A549 (cell line): ENCODE measurements at regions not wholly inside any gene's neighbourhood (a gene's known extent, or its start where the extent isn't known, plus 50 kb on each side); places are given as distances from the start of the nearest gene placed in this dataset.

Source experiments
- ATAC-seq, 2 experiments: fragments of 200-7000 bp in 1 of 2; fragments of >200 bp in 1 of 2; cut with Nextera tagmentation in 1 of 2; cut with Tn5 transposase in 1 of 2; 3 replicates each; pipeline versions ENCODE4 v1.8.0 to v1.9.1; 2018 to 2020; ENCODE audit warnings: mild to moderate bottlenecking in 1 of 2, moderate library complexity in 1 of 2
- CTCF ChIA-PET: fragments of 300-600 bp; sonication (Branson Sonifier 250); formaldehyde crosslinking; extraction: SDS; loops from one replicate; lab custom pipeline; 2021; ENCODE audit warnings: antibody characterized with exemption, inconsistent platforms; lab: Yijun Ruan, JAX
- POLR2A ChIA-PET: fragments of 350-600 bp; formaldehyde crosslinking; extraction: SDS; loops from one replicate; lab custom pipeline; 2021; ENCODE audit warnings: antibody characterized with exemption, inconsistent platforms; lab: Yijun Ruan, JAX
- DNase-seq, 2 experiments: peaks; one replicate each; pipeline versions ENCODE4 v3.0.0 to v3.0.0-alpha.2; 2011 to 2016; ENCODE audit warnings: low read depth in 1 of 2, low spot score in 1 of 2
- FAIRE-seq: peaks from 2 replicates; lab custom pipeline; 2011; peaks lifted over from hg19 to GRCh38; lab: Jason Lieb, UNC
- H3K27ac ChIP-seq, 2 experiments: fragments of >200 bp; sonication (Bioruptor Twin); formaldehyde crosslinking; 3 replicates each; pipeline ENCODE4 v1.5.1; 2016 to 2017
- H3K4me1 ChIP-seq: fragments of >200 bp; sonication (Bioruptor Twin); formaldehyde crosslinking; 3 replicates; pipeline ENCODE4 v1.6.1; 2016
- H3K4me2 ChIP-seq: fragments of >200 bp; sonication (Bioruptor Twin); formaldehyde crosslinking; 3 replicates; pipeline ENCODE4 v1.6.1; 2016
- H3K4me3 ChIP-seq: fragments of >200 bp; sonication (Bioruptor Twin); formaldehyde crosslinking; 3 replicates; pipeline ENCODE4 v1.5.1; 2016
- H3K9me3 ChIP-seq: fragments of >200 bp; sonication (Bioruptor Twin); formaldehyde crosslinking; 3 replicates; pipeline ENCODE4 v1.6.1; 2016
- ATOH8 ChIP-seq: fragments of 250-450 bp; sonication (Bioruptor Pico); IDR thresholded peaks from 2 replicates; pipeline ENCODE4 v1.5.0; 2020; ENCODE audit warnings: low read depth, mild to moderate bottlenecking, moderate library complexity
- BCL3 ChIP-seq: fragments of >200 bp; sonication (Bioruptor Twin); formaldehyde crosslinking; IDR thresholded peaks from 3 replicates; pipeline ENCODE4 v1.6.1; 2016
- BHLHE40 ChIP-seq: IDR thresholded peaks from 2 replicates; pipeline ENCODE4 v1.6.1; 2012; ENCODE audit warnings: low read depth, low read length, inconsistent platforms
- CTCF ChIP-seq: fragments of >200 bp; sonication (Bioruptor Twin); formaldehyde crosslinking; IDR thresholded peaks from 3 replicates; pipeline ENCODE4 v1.5.1; 2016
- E2F6 ChIP-seq: IDR thresholded peaks from 2 replicates; pipeline ENCODE4 v1.6.1; 2012; ENCODE audit warnings: low read depth, borderline replicate concordance
- EHF ChIP-seq: fragments of 250-450 bp; sonication (Bioruptor Pico); IDR thresholded peaks from 2 replicates; pipeline ENCODE4 v1.5.0; 2020; ENCODE audit warnings: mild to moderate bottlenecking
- FOXS1 ChIP-seq: fragments of 250-450 bp; sonication (Bioruptor Pico); IDR thresholded peaks from 2 replicates; pipeline ENCODE4 v1.5.0; 2020; ENCODE audit warnings: mild to moderate bottlenecking, moderate library complexity
- HDAC2 ChIP-seq: fragments of 200-600 bp; sonication (generic); IDR thresholded peaks from 2 replicates; pipeline ENCODE4 v1.6.1; 2016
- HMGXB4 ChIP-seq: fragments of 250-450 bp; sonication (Bioruptor Pico); IDR thresholded peaks from 2 replicates; pipeline ENCODE4 v1.5.0; 2021; ENCODE audit warnings: mild to moderate bottlenecking, moderate library complexity, borderline replicate concordance
- JUNB ChIP-seq: fragments of >200 bp; sonication (Bioruptor Twin); formaldehyde crosslinking; IDR thresholded peaks from 2 replicates; pipeline ENCODE4 v1.6.1; 2016
- KDM1A ChIP-seq: fragments of 200-600 bp; sonication (generic); IDR thresholded peaks from 2 replicates; pipeline ENCODE4 v1.6.1; 2016; ENCODE audit warnings: low read depth, mild to moderate bottlenecking
- KDM5A ChIP-seq: fragments of 200-600 bp; sonication (generic); IDR thresholded peaks from 2 replicates; pipeline ENCODE4 v1.6.1; 2016; ENCODE audit warnings: antibody characterized with exemption, mild to moderate bottlenecking
- NPAS2 ChIP-seq: fragments of 250-450 bp; sonication (Bioruptor Pico); IDR thresholded peaks from 2 replicates; pipeline ENCODE4 v1.8.0; 2022; ENCODE audit warnings: mild to moderate bottlenecking, moderate library complexity, borderline replicate concordance
- NR3C1 ChIP-seq: fragments of >200 bp; sonication (Bioruptor Twin); formaldehyde crosslinking; IDR thresholded peaks from 3 replicates; pipeline ENCODE4 v1.6.1; 2017
- RCOR1 ChIP-seq: fragments of 150-350 bp; IDR thresholded peaks from 2 replicates; pipeline ENCODE4 v1.6.1; 2014; ENCODE audit warnings: antibody characterized with exemption, low read length, low read depth
- RNF2 ChIP-seq: fragments of 200-600 bp; sonication (generic); IDR thresholded peaks from 2 replicates; pipeline ENCODE4 v1.6.1; 2016; ENCODE audit warnings: low read depth, mild to moderate bottlenecking, antibody characterized with exemption, moderate library complexity, borderline replicate concordance
- SREBF2 ChIP-seq: fragments of 450-650 bp; IDR thresholded peaks from 2 replicates; pipeline ENCODE4 v1.6.1; 2014; ENCODE audit warnings: mild to moderate bottlenecking, moderate library complexity
- USF2 ChIP-seq: fragments of 450-650 bp; IDR thresholded peaks from 2 replicates; pipeline ENCODE4 v1.6.1; 2014; ENCODE audit warnings: antibody characterized with exemption
- ZFP36 ChIP-seq: fragments of 450-650 bp; IDR thresholded peaks from 2 replicates; pipeline ENCODE4 v1.6.1; 2014; ENCODE audit warnings: borderline replicate concordance; ENCODE audit not compliant: partially characterized antibody
- ZNF302 ChIP-seq: fragments of 250-450 bp; sonication (Bioruptor Pico); IDR thresholded peaks from 2 replicates; pipeline ENCODE4 v1.9.0; 2021; ENCODE audit warnings: inconsistent platforms, mild to moderate bottlenecking, moderate library complexity
- WGBS: methylation state at CpG from one replicate; pipeline ENCODE4 v1.1.6; 2017; ENCODE audit errors: missing lambda C conversion rate; 5-methylcytosine and 5-hydroxymethylcytosine counted together

- 0% methylated on average over 2 of the region's 2 CpGs for WGBS
- CTCF ChIA-PET = no interaction called here
- Histone ChIP-seq H3K9me3 (no peaks in the 10 kb centered on the region), H3K27ac (no peak overlapping the region), H3K4me3 (no peak overlapping the region), H3K4me1 (no peaks in the 10 kb centered on the region), H3K4me2 (no peak overlapping the region)
- POLR2A ChIA-PET = no interaction called here
- ATAC-seq = no peak
- TF ChIP-seq EHF (CRISPR knock-in tag) (no peak), E2F6 (no peak), RCOR1 (no peak), HDAC2 (no peak), RNF2 (no peak)
- FAIRE-seq = no peak
- no peak for DNase-seq
Observed at GRCh38 chr5:164090358-164090757, 584.9 kb downstream of the MAT2B start.

- Histone ChIP-seq H3K4me2 (no peak overlapping the region), H3K9me3 (no peaks in the 10 kb centered on the region), H3K4me3 (no peak overlapping the region), H3K4me1 (no peaks in the 10 kb centered on the region), H3K27ac (no peak overlapping the region)
- no peak for TF ChIP-seq BCL3
- no peak for TF ChIP-seq HDAC2
- TF ChIP-seq CTCF = no peak
- no peak for TF ChIP-seq FOXS1
- WGBS = 1% methylated on average over 2 of the region's 2 CpGs
- POLR2A ChIA-PET = no interaction called here
- DNase-seq = no peak
- FAIRE-seq = no peak
- CTCF ChIA-PET = no interaction called here
- no peak for ATAC-seq
Observed at GRCh38 chr5:164091836-164092235, 586.4 kb downstream of the MAT2B start.

- TF ChIP-seq JUNB (no peak), KDM5A (no peak), ZNF302 (CRISPR knock-in tag) (no peak)
- no peak for FAIRE-seq
- Histone ChIP-seq H3K27ac (no peak overlapping the region), H3K4me1 (no peaks in the 10 kb centered on the region), H3K4me2 (no peak overlapping the region), H3K4me3 (no peak overlapping the region), H3K9me3 (no peaks in the 10 kb centered on the region)
- CTCF ChIA-PET = no interaction called here
- POLR2A ChIA-PET = no interaction called here
- no peak for DNase-seq
- WGBS = 8% methylated on average over 3 of the region's 3 CpGs
- ATAC-seq = no peak
Observed at GRCh38 chr5:164094291-164094690, 588.9 kb downstream of the MAT2B start.

GRCh38 chr5:164097749-164098148 is 592.3 kb downstream of the MAT2B start:
- no peak overlapping the region for H3K4me2 ChIP-seq
- no peak overlapping the region for H3K27ac ChIP-seq

More at GRCh38 chr5:164097749-164098148, 592.3 kb downstream of the MAT2B start:
- ChIA-PET CTCF (no interaction called here), POLR2A (no interaction called here)
- ATAC-seq (no peak), FAIRE-seq (no peak)
- Histone ChIP-seq H3K4me1 (no peaks in the 10 kb centered on the region), H3K9me3 (no peaks in the 10 kb centered on the region)
- no peak for TF ChIP-seq HDAC2
- TF ChIP-seq ZFP36 = no peak
- no peak for TF ChIP-seq CTCF
- no peak for TF ChIP-seq ATOH8 (CRISPR knock-in tag)
- TF ChIP-seq KDM1A = no peak
- TF ChIP-seq NR3C1 = no peak
- no peak for TF ChIP-seq BHLHE40
- TF ChIP-seq E2F6 = no peak
- no peak for TF ChIP-seq USF2
- TF ChIP-seq SREBF2 = no peak
- no peak for TF ChIP-seq NPAS2
- no peak for TF ChIP-seq HMGXB4 (CRISPR knock-in tag)
- TF ChIP-seq, all 56 proteins: peak for 0
- 2% methylated on average over 4 of the region's 4 CpGs for WGBS
- H3K4me3 ChIP-seq = no peak overlapping the region
- DNase-seq = no peak
